Hepatic stellate cell (primary cell): ENCODE measurements at regions not wholly inside any gene's neighbourhood (a gene's known extent, or its start where the extent isn't known, plus 50 kb on each side); places are given as distances from the start of the nearest gene placed in this dataset.
"Not testable (repeated sequence)": the region's sequence is repeated elsewhere in the genome, so short reads cannot be mapped to it uniquely, and the experiment has no call there.

Experiments
- DNase-seq: peaks from one replicate; pipeline ENCODE4 v3.0.0; 2011; ENCODE audit warnings: low spot score

DNA sequence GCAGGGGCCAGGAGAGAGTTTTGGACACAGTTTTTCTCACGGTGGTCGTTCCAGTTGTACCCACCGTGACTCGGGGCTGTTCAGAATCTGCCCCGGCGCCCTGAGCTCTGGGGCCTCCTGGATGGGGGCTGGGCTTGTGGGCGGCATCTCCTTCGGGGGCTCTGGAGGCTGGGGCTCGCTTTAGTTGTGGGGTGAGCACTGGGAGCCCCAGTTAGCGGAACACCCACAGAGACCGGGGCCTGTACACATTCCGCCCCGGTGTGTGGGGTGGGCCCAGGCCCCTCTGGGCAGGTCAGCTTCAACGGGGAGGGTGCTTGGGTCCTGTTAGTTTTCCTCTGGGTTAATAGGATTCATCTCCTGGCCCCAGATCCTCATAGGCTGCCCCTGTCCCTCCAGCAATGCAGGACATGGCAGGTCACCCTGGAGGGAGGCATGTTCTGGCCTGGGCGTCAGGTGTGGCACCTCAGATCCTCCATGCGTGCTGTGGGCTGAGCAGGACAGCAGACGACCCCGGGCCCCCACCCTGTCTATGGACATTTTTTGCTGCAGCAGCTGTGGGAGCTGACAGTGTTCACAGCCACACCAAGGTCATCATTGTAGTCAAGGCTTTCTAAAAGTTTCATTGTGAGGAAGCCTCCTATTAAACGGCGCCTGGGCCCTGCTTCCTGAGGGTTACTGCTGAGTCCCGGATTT lies 393.2 kb downstream of the TMEM121 start:
- no peak for DNase-seq

DNA sequence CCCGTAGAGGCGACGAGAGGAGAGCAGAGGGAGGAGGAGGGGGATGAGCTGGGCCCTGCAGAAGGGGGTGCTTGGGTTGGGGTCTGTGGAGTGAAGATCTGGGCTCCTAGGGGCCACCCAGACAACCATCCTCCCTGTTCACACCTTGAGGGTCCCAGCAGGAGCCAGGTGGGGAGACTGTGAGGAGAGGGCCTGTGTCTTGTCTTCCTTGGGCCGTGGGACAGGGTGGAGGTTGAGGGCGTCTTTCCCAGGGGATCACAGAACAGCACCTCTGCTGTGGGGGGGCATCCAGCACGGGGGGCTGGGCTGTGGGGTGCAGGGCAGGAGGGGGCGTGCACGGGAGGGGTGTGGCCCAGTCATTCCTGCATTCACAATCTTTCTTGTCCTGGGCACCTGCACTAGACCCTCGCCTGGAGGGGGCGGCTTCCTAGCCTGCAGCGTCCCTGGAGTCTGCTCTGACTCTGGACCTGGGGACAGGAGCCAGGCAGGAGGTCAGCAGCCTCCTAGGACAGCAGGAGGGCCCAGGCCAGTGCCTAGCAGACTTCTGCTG lies 393.8 kb downstream of the TMEM121 start:
- not testable (repeated sequence) for DNase-seq

- DNase-seq, result not testable (repeated sequence)
Observed at GRCh38 chr14:105920803-105921755, 394.7 kb downstream of the TMEM121 start.

DNA sequence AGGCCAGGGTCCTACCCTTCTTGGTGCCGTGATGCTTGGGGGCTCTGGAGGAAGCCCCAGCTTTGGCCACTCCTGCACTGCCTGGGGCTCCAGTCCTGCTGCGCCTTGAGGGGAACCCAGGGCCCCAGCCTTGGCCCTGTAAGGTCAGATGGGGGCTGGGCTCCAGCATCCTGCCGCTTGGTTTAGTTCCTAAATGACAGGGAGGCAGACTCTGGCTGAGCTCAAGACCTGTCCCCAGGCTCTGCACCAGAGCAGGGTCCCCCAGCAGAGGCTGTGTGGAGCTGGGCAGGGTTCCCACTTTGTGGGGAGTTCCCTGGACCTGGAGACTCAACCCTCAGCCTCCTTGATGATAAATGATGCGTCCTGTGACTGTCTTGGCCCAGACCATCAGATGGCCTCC lies 395.4 kb downstream of the TMEM121 start:
- DNase-seq, result not testable (repeated sequence)

DNA sequence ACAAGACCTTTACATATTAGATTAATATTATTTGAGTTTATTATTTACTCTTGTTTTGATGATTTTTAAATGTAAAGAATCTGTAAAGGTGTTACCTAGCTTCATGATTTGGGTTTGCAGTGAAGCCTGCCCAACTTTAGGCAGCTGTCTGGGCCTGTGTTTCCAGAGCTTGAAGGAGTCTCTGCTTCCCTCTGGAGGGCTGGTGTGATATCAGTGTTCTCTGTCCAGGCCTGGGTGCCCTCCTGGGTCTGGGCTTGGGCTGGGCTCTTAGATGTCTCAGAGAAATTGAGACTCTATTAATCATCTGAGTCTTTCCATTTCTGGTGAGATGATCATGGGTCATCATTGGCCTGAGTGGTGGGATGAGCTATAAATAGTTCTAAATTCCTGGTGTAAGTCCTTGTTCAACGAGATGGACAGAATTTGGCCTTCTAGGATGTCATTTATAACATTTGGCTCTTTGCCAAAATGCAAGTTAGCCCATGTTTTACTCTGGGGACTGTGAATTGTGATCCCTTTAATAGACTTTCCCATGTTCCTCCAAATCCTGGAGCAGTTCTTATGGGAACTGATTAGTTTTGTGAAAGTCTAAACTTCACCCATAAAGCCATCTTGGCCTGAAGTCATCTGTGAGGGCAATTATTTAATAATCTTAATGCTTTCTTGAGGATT lies 397.3 kb downstream of the TMEM121 start:
- DNase-seq, result not testable (repeated sequence)

- DNase-seq, result no peak
Observed at GRCh38 chr14:105924951-105925591, 398.7 kb downstream of the TMEM121 start.

DNA sequence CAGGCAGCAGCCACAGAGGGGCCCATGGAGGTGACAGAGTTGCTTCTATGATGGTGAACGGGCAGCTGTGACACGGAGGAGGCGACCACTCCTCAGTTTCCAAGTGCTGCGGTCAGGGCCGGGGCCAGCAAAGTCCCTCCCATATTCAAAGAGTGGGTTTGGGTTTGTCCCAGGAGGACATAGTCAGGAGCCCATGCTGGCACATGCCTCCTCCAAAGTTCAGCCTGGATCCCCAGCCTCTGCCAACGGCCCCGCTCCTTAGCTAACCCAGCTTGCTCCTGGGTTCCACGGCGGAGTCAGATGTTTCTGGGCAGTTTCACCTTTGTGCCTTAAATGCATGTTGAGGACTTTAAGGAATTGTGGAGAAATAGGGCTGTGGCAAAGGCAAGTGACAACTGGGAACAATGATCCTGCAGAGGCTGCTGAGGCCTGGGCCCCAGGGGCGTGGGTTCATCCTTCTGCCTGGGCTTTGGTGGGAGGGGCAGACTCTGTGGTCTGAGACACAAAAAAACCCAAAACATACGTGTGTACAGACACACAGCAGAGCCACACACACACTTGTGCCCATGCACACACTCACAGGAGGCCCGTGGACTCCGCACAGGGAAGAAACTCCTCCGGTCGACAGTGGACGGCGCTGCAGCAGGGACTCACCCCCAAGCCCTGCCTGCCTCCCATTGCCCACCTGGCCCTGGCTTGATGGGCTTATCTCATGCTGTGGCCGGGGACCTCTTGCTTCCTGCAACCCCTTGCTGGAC lies 399.4 kb downstream of the TMEM121 start:
- DNase-seq, result no peak

DNA sequence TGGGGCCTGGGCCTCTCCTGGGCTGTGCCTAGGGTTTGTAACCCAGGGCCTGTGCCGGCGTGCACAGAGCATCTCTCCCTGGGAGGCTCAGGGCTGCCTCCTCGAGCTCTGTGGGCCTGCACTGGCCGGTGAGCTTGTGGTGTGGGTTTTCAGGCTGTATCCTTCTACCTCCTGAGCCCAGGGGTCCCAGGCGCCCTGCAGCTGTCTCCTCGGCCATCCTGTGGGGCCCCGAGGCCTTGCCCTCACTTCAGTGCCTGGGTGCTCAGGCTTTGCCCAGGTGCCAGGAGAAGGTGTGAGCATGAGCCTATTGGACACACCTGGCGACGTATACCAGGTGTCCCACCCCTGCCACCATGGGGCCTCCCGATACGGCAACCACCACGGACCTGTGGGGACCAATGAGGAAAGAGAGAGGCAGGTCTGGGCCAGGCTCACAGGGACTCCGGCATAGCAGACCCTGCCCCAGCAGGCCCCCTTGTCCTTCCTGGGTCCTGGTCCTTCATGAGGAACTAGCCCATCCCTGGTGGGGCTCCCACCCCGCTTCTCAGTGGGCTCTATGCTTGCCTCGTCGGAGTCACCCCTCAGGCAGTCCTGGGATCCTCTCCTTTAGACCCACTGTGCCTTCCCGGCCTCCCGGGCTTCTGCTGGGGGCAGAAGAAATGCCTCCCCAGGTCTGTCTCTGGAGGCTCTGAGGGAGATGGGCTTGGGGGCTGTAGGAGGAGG lies 400.2 kb downstream of the TMEM121 start:
- DNase-seq, result no peak

DNA sequence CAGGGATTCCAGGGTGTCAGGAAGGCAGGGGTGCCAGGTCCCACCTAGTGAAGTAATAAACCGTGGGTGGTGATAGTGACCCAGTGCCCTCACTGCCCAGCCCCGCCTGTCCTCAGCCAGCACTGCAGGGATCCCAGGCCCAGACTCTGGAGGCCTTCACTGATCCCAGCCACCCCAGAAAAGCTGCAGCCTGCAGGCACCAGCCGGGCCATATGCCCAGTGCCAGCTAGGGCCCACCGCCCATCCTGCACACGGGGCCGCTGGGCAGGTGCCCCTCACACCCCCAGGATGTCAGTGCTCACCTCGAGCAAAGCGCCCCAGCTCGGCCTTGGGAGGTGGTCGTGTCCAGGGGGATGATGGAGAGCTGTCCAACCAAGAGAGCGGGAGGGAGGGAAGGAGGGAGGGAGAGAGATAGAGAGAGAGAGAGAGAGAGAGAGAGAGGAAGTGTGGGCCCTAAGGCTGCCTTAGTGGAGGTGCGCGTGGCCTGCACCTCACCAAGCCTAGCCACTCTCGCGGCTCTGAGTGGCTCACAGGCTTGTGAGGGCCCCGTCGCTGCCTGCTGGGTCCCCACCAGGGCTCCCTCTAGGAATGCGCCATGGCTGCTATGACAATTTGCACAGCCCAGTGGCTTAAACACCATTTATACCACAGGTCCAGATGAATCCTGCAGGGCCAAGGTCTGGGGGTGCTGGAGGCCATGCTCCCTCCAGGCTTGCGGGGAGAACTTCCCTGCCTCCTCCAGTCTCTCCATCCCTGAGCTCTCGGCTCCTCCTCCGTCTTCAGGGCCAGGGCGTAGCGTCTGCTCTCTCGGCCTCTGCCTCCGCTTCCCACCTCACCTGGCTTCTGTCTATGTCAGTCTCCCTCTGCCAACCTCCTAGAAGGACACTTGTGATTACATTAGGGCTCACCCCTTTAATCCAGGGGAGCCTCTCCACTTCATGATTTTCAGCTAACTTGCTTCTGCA lies 401.0 kb downstream of the TMEM121 start:
- DNase-seq, result no peak

- DNase-seq, result not testable (repeated sequence)
Observed at GRCh38 chr14:105928171-105929111, 402.1 kb downstream of the TMEM121 start.

- DNase-seq, result no peak
Observed at GRCh38 chr14:105929327-105930081, 403.1 kb downstream of the TMEM121 start.

GRCh38 chr14:105930572-105930971 lies 404.2 kb downstream of the TMEM121 start:
- no peak for DNase-seq

DNA sequence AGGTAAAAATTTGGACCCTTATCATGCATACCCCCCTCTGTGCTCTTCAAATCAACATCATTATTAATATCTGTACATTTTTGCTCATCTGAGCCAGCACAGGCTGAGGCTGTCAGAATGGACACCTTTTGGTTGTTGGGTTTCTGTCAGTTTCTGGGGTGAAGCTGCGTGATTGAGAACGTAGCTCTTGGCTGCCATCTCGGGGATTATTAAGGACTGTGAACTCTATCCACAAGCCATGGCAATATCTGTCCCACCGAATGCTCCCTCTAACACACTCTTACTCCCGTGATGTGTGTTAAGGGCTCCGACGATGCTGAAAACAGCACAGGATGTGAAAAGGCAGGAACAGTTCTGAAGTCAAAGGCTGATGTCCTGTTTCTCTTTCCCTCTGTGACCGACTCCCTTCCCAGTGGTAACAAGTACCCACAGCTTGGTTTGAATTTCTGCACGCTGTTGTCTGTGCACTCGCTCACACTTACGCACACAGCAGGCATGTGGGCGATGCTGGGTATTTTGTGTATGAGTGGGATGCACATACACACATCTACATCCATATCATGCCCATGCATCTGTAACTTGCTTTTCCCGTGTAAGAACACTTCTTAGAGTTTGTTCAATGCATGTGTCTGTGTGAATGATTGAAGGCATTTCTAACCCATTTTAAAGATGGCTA lies 405.6 kb downstream of the TMEM121 start:
- DNase-seq, result no peak

DNA sequence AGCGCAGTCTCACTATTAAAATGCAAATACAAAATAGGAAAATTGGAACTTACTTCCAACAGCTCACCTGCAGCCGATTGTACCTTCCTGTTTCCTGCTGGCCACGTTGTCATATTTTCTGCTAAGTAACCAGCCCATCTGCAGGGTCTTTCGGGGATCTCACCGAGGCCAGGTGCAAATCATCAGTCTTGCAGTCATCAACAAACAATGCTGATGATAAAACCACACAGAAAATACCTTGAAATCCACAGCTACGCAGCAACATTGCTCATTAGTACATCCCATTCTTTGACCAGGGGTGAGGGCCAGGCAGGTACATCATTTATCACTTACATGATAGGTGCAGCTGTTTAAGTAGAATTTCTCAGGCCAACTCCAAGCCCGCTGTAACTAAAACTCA lies 406.9 kb downstream of the TMEM121 start:
- no peak for DNase-seq

DNA sequence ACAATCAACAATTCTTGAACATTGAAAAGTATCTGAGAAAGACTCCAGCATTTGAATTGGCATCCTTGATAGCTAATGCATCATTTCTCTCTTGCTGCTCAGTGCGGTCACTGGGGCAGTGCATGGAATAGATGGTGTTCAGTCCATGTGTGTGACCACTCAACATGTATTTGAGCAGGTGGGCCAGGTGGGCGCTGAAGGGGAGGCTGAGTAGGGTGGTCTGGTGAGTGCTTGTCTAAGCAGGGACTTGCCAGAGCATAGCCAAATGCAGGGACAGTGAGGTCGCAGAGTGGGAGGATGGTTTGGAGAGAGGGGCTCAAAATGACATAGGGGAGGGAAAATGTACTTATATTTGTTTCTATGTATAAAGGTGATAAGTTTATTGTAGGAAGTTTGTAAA lies 409.0 kb downstream of the TMEM121 start:
- DNase-seq, result no peak

- no peak for DNase-seq
Observed at GRCh38 chr14:105937253-105938054, 411.1 kb downstream of the TMEM121 start.
